D721Med (cell line): ENCODE measurements at regions not wholly inside any gene's neighbourhood (a gene's known extent, or its start where the extent isn't known, plus 50 kb on each side); places are given as distances from the start of the nearest gene placed in this dataset.

Experiments
- DNase-seq: peaks from one replicate; pipeline ENCODE4 v3.0.0; 2011; ENCODE audit warnings: low spot score; ENCODE audit not compliant: insufficient read length
- FAIRE-seq: peaks from 2 replicates; lab custom pipeline; 2011; peaks lifted over from hg19 to GRCh38; lab: Jason Lieb, UNC
- CTCF ChIP-seq: IDR thresholded peaks from 2 replicates; pipeline ENCODE4 v1.5.1; 2012; ENCODE audit warnings: mild to moderate bottlenecking, control low read depth; ENCODE audit not compliant: insufficient read depth; ENCODE audit errors: missing control alignments

DNA sequence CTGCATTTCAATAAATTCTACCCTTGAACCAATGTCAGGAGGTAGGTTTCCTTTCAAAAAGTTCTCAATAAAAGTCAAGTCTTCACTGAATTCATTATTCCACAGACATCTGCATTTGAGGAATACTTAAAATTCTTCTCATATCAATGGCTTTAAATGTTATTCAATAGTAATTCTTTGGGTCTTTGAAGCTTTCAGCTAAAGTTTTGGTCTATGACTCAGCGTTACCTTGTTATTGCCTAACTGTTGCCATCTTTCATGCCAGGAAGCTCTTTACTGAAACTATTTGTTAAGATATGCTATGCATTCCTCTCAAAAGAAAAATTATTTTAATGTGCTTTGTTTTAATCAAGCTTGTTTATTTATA lies 170.5 kb downstream of the NNT start:
- FAIRE-seq, result no peak
- no peak for TF ChIP-seq CTCF

DNA sequence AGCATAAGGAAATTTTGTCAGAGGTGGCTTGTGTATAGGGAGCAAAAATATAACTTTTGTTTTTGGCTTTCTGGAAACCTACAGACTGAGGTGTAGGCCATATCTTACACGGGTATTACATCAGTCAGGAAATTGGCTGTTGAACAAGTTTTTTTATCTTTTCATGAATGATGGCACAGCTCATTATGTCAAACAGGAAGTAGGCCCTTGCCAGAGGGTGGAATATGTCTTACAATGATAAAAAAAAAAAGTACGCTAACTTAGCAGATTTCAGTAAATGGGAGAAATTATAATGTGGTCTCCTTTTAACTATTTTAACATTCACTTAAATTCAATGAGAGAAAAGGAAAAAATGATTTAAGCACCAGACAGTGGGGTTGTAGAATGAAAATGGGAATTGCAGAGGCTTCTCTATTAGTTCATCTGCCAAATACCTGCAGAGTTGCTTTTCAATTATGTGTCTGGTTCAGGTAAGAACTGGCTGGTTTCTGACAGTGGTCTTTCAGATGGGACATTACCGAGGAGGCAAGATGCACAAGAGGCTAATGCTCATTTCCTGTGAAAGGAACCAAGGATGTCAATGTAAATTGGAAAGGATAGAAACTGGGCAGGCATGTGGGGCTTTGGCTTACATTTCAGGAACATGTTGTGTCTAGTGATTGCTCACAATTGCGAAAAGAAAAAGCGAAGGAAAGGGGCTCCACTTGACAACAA lies 169.9 kb downstream of the NNT start:
- no peak for TF ChIP-seq CTCF
- DNase-seq (no peak), FAIRE-seq (no peak)

More for the DNA sequence above, 170.5 kb downstream of the NNT start:
- no peak for DNase-seq

- DNase-seq, result no peak
- FAIRE-seq, result no peak
- no peak for TF ChIP-seq CTCF
Measured at GRCh38 chr5:43772458-43772763, 169.4 kb downstream of the NNT start.

DNA sequence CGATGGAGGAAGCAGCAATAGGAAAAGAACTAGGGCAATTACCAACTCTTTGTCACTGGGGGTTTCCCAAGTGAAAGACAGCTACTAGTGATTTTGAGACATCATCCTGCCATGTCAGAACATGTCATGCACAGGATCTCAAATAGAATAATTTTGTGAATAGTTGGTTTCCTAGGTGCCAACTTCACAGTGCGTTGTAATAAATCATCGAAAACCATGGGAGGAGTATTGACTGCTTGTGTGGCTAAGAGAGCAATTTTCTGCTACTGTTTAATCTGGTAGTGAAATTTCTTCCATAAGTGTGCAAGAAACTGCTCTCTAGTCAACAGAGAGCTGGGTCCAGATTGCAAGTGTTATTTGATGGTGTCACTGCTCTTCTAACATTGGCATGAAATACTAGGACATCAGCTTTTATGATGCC lies 168.6 kb downstream of the NNT start:
- no peak for TF ChIP-seq CTCF
- DNase-seq (no peak), FAIRE-seq (no peak)

DNA sequence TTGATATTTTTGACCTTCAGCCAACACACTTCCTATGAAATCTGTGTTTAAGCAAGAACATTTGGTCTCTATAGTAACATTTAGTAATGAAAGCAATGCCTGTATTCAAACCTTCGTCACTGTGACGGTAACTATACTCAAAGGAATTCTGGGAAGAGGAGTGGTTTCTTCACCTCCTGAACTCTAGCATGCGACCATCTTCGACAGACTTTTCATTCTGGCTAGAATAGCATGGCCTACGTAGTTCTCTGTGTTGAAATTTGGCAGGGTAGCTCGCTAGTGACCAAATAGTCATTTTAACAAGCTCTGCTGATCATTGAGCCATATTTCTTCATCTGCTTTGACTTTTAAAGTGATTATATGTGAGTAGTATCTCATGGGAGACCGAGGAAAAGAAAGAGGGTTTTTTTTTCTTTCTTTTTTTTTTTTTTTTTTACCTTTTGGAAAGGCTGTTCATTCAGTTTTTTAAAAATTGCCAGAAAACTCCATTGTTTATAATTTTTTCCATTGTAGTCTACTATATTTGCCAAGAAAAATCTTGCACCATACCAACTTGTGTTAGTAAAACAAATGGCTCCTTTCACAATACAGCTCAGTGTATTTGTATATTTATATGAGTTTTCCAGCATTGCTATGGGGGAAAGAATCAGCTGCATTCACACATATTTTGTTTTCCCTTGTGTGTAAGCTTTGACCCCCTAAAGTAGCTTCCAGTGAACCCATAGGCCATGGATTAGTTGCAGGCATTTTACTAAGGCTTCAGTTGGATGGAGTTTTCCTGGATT lies 166.8 kb downstream of the NNT start:
- no peak for TF ChIP-seq CTCF
- no peak for FAIRE-seq
- no peak for DNase-seq
